GM10248 (cell line): ENCODE measurements at regions not wholly inside any gene's neighbourhood (a gene's known extent, or its start where the extent isn't known, plus 50 kb on each side); places are given as distances from the start of the nearest gene placed in this dataset.

Experiments used
- CTCF ChIA-PET: fragments of 300-600 bp; sonication (Branson Sonifier 250); formaldehyde crosslinking; extraction: SDS; loops from one replicate; lab custom pipeline; 2021; ENCODE audit warnings: antibody characterized with exemption; lab: Yijun Ruan, JAX
- POLR2A ChIA-PET: fragments of 350-650 bp; sonication (Branson Sonifier 250); formaldehyde crosslinking; extraction: SDS; loops from one replicate; lab custom pipeline; 2020; ENCODE audit warnings: antibody characterized with exemption; lab: Yijun Ruan, JAX
- DNase-seq: peaks from one replicate; pipeline ENCODE4 v3.0.0; 2012; ENCODE audit errors: extremely low spot score
- TF ChIP-seq, protein P1 (sequence below): IDR thresholded peaks from 2 replicates; pipeline ENCODE4 v1.5.1; 2012; ENCODE audit warnings: mild to moderate bottlenecking, low read depth; ENCODE audit errors: extremely low read depth, missing control alignments, control extremely low read depth

DNA sequence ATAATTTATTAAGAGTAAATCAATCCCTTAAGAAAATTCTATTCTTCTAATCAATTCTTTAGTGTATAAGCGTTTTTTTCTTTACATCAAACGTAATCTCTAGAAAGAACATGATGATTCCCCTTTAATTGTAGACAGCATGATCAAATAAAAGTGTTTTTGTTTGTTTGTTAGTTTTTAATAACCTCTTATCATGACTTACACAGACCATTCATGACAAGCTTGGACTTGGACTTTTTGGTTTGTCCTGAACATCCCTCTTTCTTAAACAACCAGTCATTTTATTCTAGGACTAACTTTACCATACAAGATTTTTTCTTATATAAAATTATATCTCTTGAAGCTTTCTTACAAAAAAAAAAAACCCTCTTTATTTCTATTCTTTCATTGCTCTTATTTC is 344.6 kb upstream of the SPOCK3 start:
- ChIA-PET CTCF (no interaction called here), POLR2A (no interaction called here)
- no peak for DNase-seq
- TF ChIP-seq, protein P1, sequence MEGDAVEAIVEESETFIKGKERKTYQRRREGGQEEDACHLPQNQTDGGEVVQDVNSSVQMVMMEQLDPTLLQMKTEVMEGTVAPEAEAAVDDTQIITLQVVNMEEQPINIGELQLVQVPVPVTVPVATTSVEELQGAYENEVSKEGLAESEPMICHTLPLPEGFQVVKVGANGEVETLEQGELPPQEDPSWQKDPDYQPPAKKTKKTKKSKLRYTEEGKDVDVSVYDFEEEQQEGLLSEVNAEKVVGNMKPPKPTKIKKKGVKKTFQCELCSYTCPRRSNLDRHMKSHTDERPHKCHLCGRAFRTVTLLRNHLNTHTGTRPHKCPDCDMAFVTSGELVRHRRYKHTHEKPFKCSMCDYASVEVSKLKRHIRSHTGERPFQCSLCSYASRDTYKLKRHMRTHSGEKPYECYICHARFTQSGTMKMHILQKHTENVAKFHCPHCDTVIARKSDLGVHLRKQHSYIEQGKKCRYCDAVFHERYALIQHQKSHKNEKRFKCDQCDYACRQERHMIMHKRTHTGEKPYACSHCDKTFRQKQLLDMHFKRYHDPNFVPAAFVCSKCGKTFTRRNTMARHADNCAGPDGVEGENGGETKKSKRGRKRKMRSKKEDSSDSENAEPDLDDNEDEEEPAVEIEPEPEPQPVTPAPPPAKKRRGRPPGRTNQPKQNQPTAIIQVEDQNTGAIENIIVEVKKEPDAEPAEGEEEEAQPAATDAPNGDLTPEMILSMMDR: no peak

DNA sequence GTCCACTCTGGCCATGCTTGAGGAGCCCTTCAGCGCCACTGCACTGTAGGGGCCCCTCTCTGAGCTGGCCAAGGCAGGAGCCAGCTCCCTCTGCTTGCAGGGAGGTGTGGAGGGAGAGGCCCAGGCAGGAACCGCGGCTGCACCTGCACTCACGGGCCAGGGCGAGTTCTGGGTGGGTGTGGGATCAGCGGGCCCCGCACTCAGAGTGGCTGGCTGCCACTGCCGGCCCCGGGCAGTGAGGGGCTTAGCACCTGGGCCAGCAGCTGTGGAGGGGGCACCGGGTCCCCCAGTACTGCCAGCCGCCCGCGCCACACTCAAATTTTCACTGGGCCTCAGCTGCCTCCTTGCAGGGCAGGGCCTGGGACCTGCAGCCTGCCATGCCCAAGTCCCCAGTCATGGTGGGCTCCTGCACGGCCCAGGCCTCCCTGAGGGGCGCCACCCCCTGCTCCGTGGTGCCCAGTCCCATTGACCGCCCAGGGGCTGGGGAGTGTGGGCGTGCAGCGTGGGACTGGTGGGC is 347.2 kb upstream of the SPOCK3 start:
- TF ChIP-seq, protein P1: no peak
- CTCF ChIA-PET: interaction anchor here (1.0 to 2.9 kb wide), 4 partner anchors 9 to 20 kb away, joined by 3 to 12 read pairs (median 5); no protein-coding TSS in a partner anchor
- POLR2A ChIA-PET: no interaction called here
- DNase-seq: no peak

DNA sequence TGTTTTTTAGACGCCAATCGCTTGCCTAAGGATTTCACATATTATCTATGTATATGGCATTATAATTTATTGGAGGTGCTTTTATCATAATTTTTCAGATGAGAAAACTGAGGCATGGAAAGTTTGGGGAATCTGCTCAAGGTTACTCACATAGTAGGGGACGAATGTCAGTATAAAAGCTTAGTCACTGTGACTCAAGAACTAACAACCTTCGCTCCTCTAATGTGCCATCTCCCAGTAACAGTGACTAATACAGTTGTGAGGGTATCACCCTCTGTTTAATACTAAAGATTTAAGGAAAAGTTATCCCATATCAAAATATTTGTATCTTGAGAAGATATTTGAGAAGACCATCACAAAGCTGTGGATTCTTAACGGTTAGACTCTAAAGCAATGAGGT is 353.1 kb upstream of the SPOCK3 start:
- no peak for DNase-seq
- POLR2A ChIA-PET: no interaction called here

DNA sequence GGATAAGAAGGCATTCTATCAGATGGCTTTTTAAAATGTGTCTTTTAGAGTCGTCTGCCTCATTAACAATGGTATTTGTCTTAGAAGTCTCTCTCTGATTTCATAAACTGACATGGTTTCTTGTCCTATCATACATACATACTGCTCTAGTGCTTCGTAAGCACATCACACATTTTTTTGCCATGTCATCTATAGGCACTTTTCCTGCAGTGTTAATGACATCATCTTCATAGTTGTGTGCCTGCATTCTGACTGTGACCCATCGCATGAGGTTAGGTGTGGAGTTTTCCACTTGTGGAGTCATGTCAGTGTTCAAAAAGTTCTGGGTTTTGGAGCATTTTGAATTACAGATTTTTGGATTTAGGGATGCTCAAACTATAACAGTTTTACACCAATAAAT is 361.6 kb upstream of the SPOCK3 start:
- CTCF ChIA-PET: no interaction called here

More for the DNA sequence above, 353.1 kb upstream of the SPOCK3 start:
- TF ChIP-seq, protein P1: no peak
- CTCF ChIA-PET: no interaction called here

DNA sequence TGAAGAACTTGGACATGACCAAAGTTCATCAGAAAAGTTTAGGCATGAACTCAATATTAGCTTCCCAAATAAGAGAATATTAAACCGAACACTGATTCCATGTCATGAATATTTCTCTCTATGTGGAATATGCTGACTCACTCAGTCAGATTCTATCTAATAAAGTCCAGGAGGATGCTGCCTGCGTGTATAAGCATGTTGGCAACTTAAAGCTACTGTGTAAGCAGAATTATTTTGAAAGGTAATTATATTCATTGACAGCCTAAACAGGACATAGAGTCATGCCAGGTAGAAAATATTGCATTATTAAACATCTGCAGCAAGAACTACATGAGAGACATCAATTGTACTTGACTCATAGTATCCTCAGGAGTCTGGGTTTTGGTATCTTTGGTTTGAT is 367.9 kb upstream of the SPOCK3 start:
- TF ChIP-seq, protein P1: no peak
- ChIA-PET CTCF (interaction anchor here (1.2 kb wide), 1 partner anchor 21 kb away, joined by 4 read pairs; no protein-coding TSS in a partner anchor), POLR2A (no interaction called here)
- no peak for DNase-seq

More for the DNA sequence above, 361.6 kb upstream of the SPOCK3 start:
- TF ChIP-seq, protein P1: no peak
- POLR2A ChIA-PET: no interaction called here
- no peak for DNase-seq

DNA sequence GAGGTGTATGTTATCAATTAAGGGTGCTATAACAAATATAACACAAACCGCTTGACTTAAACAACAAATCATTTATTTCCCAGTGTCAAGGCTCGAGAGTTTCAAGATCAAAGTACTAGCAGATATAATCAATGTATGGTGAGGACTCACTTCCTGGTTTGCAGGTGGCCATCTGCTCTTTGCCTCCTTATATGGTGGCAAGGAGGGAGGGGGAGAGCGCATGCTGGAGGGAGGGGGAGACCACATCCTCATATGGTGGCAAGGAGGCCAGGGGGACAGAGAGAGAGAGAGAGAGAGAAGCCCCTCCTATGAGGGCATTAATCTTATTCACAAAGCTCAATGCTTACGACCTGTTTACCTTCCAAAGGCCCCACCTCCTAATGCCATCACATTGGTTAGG is 372.3 kb upstream of the SPOCK3 start:
- POLR2A ChIA-PET: no interaction called here

More for the DNA sequence above, 372.3 kb upstream of the SPOCK3 start:
- TF ChIP-seq, protein P1: no peak
- CTCF ChIA-PET: interaction anchor here (1.7 kb wide), 1 partner anchor 16 kb away, joined by 4 read pairs; no protein-coding TSS in a partner anchor
- DNase-seq: no peak
